Activated T-cell treated with anti-CD3 and anti-CD28 coated beads for 24 hours (primary cell): ENCODE measurements at regions not wholly inside any gene's neighbourhood (a gene's known extent, or its start where the extent isn't known, plus 50 kb on each side); places are given as distances from the start of the nearest gene placed in this dataset.

Source experiments
- DNase-seq: peaks from one replicate; pipeline ENCODE4 v3.0.0-alpha.2; 2020; ENCODE audit warnings: low read depth

DNA sequence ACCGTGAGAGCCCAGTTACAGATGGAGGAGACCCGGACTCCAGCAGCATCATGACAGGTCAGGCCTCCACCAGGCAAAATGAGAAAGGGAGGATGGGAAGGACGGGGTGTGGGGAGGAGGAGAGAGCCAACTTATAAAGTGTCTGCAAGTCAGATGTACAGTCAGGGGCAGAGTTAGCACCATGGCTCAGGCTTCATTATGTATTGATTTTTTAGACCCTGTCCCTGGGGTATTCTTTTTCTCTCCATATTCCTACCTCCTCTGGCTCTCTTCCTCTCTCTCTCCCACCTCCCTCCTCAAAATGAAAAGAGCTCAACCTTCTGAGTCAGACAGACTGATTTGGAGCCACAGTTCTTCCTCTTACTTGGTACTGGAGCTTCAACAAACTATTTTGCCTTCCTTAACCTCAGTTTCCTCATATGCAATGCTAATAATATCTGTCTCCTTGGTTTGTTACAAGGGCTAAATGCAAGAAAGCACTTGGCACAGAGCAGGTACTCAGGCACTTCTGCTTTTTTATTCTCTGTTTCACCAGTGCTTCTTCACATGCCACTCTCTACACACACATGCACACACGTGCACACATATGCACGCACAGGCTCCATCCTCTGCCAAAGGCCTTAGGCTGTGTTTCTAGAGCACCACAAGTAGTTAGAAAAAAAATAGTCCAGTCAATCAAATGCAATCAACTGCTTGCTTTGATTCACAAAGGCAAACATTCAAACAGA lies 92.3 kb upstream of the PKDCC start:
- DNase-seq = no peak

DNA sequence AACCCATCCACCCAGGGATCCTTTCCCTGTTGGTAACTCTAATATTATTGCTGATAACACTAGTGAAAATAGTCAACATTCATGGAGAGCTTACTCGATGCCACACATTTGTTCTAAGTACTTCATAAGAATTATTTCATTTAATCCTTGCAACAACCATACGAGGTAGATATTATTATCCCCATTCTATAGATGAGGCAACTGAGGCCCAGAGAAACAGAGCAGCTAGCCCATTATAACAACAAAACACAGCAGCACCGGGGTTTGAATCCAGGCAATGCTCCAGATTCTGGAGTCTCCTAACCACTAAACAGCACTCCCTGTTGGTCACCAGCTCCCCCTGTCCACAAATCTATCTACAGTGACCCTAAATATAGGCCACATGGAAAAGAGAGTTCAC lies 90.4 kb upstream of the PKDCC start:
- DNase-seq = no peak

DNA sequence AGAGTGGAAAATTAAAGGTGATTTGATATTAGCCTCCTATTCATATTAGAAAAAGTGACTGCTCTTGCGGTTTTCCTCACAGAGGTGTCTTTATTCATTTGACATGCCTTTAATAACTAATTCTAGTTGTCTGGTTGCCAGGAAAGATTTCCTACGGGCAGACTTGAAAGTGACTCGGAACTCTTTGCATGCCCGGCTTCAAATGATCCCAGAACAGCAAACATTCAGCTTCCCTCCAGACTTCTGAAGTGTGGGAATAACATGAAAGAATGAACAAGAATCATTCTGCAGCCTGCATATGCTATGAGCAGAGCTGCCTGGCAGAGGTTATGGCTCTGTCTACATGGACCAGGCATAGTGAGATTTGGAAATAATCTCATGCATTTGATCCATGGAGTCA lies 89.6 kb upstream of the PKDCC start:
- no peak for DNase-seq

DNA sequence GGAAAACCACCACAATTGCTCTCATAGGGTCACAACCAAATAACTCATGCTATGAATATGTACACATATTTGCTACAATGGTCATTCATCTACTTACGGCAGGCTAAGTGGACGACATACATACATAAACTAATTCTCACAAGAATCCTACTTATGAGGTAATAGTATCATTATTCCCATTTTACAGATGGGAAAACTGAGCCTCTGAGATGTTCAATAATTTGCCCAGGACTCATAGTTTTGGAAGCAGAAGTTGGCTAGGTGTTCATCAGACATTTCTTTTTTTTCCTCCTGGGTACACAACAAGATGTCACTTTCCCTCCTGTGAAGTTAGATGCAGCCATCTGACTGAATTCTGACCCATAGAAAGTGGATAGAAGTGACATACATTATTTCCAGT lies 89.0 kb upstream of the PKDCC start:
- DNase-seq = no peak

DNA sequence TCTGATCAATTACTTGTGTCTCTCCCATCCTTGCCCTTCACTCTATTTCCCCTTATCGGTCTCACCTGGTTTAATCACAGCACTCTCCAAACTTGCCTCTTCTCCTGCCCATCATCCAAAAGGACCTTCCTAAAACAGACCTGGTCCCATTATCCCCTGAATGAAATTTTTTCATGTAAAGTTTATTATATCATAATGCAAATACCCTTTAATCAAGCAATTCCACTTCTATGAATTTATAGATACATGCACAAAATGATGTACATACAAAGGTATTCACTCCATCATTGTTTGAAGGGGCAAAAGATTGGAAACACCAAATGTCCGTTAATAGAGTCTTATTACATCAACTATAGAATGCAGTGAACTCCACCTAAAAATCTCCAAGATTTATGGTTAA lies 88.1 kb upstream of the PKDCC start:
- no peak for DNase-seq

DNA sequence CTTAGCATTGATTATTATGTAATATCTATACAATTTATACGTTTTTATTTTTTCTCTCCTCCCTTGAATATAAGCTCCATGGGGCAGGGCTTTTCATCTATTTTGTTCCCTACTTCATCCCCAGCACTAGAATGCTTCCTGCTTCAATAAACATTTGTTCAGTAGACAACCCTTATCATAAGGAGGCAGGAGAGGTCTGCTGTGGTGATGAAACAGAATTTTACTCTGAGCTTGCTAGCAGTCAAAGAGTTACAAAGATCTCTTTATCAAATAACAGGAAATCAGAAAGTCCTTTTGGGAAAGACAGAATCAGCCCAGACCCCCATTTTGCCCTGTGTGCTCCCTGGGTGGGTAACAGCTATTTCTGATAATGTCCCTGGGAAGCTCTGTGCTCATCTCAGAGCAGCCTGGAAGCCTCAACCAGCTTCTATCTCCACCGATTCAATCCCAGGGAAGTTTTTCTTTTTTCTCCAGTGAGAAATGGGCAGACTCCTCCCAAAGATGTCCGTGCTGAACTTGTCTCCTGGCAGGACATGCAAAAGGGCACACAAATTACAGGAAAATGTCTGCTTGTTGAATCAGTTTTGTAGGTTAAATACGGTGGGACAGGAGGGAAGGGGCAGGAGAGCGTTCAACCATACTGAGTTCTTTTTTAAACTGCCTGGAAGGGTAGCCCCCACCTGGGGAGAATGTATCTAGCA lies 84.7 kb upstream of the PKDCC start:
- no peak for DNase-seq

DNA sequence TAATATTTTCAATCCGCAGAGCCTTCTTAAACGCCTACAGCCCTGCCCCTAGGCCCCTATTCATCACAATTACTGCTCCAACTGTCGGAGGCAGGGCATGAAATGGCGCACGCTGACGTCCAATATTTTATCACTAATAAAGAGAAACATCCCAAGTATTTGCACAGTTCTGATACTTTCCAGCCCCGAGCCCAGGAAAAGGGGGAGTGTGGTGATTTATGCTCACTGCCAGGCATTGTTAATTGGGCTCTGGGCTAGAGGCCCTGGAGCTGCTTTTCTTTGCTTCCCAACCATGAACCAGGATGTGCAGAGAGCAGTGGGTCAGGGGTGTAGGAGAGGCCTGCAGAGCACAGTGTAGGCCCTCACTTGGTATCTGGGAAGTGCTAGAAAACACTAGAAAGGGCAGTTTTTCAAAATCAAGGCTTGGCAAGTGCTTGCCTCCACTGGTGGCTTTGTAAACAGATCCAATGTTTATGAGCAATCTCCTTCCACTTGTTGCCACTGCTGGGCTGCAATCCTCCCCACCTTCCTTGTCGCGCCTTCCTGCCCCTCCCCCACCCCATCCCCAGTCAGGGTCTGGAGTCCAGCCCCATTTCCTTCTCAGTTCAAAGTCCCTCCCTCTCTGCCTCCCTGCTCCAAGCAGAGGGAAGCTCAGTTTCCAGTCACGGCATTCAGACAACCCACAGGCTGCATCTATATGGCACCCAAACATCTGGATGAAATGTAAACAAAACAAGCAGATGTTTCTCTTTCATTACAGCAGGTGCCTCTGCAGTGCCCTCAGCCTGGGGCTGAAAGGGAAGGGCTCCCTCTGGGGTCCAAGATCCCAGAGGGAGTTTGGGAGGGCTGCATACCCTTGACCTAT lies 83.9 kb upstream of the PKDCC start:
- no peak for DNase-seq

DNA sequence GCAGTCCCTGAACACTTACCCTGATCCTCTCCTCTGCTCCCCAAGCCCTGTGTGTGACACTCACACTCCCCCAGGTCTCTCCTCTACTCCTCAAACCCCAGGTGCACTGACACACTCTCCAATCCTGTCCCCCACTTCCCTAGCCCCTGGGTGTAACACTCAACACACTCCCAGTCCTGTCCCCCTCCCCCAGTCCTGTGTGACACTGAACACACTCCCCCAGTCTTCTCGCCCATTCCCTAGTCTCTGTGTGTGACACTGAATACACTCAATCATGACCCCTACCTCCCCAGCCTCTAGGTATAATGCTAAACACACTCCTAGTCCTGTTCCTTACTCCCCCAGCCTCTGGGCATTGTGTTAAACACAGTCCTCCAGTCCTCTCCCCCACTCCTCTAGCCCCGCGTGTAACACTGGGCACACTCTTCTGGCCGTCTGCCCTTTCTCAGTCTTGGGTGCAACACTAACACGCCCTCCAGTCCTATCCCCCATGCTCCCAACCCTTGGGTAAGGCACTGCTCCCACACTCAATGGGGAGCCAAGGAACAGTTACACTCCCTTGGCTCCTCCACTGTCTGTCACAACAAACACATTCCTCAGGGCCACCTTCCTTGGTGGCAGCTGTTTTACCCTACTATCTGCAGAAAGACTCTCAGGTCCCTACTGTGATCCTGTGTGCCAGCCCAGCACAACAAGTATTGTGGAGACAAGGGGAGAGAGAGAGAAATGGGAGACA lies 82.5 kb upstream of the PKDCC start:
- DNase-seq = no peak

DNA sequence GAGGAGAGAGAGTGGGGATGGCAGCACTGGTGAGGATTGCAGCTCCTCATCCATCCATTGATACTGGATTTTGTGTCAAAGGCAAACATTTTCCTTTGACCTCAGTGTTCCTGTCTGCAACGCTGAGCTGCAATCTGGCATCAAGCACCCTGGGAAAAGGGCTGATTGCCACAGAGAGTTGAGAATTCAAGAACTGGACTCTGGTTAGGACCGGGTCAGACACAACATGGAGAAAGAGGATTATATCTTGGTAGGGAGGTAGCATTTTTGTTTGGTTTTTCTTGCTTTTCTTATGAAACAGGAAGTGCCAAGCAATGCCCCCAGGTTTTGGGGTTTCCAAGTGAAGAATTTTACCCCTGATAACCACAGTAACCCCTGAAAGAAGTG lies 81.9 kb upstream of the PKDCC start:
- no peak for DNase-seq

DNA sequence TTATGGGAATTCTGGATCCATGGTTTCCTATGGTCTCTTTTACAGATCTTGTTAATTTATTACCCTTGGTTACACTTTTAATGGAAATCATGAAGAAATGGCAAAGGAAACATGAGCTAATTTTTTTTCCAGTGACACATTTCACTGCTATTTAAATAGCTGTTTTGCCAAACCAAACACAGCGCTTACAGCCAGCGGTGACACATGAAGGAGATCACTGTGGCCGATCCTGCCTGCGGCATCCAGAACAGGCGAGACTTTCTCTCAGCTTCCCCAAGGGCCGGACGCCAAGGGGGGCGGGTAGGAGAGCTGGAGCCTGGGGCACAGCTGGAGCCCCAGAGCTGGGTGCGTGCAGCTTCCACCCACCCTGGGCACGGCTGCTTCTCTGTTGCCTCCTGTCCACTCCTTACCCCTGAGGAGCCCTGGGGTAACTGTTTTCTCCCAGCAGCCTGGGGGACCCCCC lies 81.4 kb upstream of the PKDCC start:
- DNase-seq = no peak

DNA sequence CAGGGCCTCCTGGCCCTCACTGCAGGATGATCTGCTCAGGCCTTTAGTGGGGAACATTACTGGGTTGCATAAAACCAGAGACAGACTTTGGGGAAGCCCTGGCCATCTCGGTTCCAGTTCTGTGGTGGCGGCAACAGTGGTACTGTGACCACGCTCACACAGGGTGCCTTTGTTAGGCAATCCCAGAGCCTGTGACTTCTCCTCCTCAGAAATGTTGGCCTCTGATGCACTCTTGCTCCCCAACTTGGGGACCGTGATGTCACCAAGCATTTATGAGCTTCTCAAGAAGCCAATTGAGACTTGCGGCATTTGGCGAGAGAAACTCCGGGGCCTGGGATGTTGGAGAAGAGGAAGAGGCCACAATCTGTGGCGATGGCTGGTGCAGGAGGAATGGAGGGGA lies 80.9 kb upstream of the PKDCC start:
- no peak for DNase-seq

DNA sequence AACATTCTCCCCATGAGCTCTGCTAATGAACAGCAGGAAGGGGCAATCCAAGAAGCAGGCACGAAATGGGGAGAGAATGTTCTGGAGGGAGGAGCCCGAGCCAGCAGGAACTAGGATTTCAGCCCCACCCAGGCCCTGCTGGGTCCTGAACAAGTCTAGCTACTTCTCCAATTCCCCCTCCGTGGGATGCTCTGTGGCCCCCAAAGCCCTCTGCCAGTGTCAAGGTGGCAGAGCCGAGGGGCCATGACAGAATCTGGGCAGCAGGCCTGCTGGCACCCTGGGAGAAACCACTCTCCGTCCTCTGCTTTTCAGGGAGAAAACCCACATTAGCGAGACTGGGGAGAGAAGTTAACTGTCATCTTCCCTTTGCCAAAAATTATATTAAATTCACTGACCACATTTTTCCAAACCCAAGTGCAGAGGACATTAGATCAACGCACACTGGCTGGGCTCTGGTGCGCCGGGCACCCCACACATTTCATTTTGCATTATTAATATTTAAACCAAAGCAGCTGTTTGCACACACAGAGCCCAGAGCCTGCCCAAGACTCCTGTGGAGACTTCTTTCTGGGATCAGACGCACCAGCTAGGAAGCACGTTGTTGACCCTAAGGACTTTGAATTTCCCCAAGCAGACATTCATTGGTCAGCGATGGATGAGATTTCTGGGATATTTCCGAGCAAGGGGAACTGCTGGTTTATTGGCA lies 80.2 kb upstream of the PKDCC start:
- DNase-seq = no peak

DNA sequence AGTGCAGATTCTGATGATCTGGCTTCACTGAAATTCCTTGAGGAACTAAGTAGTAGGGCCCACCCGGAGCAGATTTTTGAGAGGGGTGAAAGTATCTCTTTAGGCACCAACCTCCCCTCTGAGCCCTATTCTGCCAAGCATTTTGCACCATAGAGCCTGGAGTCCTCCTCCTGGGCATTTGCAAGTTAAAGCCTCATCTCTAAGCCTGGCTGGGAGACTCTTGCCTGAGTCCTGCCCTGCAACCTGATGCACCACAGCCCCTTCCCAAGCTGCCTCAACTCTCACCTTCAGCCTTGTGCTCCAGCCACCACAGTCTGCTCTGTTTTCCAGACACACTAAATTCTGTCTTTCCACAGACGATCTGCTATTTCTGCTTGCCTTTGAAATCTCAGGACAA lies 79.6 kb upstream of the PKDCC start:
- DNase-seq = no peak

DNA sequence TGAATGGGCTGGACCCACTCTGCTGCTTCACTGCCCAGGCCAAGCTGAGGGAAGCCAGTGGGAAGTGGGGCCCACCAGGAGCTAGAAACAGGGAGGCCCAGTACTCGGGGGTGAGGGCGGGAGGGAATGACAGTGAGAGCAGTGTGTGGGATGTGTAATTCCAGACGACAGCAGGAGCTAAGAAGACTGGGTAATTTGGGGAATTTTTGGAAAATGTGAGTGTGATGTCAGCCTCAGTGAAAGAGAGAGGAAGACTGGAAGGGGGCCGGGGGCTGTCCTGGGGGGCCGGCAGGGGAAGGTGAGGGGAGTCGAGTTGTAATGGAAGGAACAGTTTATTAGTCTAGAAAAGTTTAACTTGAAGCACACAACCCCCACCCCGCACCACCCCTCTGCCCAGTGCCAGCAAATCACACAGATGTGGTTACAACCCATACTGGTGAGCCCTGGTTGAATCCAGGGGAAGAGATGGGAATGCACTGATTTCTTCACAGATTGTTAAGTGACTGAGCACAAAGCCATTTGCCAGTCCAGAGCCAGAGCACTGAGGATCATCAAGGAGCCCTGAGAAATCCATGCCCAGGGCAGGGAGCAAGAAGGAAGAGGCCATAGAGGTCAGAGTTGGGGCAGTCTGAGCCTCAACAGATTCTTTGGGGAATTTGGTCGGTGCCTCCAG lies 76.7 kb upstream of the PKDCC start:
- DNase-seq = no peak

DNA sequence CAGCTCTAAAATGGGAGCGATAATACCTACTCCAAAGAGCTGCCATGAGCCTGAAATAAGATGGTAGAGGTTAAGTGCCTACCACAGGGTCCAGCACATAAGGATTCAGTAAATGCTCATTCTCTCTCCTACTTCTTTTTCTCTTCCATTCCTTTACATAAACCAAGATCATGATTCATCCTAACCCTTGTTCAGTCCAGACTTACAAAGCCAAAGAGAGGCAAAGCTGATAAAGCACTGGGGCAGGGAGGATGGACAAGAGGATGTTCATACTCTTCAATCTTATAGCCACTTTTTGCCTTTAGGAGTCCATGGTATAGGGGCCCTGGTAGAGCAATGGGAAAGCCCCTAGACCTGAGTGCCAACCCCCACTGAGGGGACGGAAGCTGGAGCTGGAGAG lies 75.6 kb upstream of the PKDCC start:
- DNase-seq = no peak

DNA sequence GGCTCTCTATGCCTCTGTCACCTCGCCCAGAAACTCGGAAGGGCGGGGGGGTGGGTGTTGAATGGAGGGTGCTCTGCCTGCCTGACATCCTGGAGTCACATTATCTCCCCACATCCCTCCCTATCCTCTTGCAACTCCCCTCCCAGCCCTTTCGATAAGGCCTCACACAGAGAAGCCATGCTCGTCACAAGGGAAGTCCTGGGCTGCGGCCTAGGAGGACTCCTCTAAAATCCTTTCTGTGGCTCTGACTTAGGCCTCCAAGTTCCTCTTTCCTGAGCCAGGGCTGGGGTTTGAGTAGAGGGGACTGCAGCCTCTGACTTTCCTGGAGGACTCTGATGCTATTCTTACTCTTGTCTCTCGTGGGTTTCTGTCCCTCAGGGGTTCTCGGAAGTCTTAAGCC lies 75.0 kb upstream of the PKDCC start:
- no peak for DNase-seq

DNA sequence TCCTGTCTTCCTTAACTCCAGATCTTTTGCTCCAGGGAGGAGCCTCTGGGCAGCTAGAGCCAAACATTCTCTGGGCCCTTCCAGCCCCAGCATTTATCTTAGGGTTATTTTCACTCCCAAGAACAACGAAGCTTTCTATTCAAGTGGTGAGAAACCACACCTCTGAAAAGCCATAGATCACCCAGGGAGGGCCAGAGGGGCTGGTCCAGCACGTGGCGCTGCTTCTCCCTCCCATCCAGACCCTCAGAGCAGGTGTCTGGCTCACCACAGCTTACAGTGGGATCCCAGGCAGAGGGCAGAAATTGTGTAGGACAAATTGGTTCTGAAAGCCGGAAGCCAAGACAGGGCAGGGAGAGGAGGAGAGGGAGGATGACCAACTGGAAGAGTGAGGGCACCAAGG lies 74.0 kb upstream of the PKDCC start:
- no peak for DNase-seq

DNA sequence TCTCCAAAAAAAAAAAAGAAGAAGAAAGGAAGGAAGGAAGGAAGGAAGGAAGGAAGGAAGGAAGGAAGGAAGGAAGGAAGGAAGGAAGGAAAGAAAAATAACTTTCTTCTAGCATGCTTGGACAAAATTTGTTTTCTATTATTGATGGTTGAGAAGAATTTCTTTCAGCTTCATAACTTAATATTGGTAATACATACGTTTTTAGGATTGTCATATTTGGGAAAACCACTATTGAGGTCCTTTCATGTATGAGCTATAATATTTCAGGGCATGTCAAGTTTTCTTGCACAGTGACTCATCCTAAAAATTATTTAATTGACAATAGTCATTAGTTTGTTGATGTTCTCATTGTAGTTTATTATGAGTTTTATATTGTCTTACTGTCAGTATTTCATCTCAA lies 66.4 kb upstream of the PKDCC start:
- no peak for DNase-seq

DNA sequence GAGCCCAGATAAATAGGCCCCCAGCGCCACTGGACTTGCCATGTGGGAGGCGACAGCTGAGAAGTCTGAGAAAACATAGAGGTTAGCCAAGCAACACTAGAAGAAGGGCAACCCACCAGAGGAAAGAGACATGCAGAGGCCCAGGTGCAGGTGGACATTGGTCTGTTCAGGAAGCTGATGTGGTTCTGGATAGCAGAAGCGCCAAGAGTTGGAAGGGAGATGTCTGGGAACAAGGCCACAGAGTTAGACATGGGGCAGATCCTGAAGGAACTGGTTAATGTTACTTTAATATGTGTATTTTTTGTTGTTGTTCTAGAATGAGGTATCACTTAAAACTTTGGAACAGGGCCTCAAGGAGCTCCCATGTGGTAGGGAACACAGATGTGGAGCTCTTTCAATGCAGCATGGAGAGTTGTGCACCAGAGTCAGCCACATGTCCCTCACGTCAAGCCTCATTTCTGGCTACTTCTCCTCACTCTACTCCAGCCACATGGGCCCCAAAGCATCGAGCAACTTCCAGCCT lies 62.2 kb upstream of the PKDCC start:
- DNase-seq = no peak

DNA sequence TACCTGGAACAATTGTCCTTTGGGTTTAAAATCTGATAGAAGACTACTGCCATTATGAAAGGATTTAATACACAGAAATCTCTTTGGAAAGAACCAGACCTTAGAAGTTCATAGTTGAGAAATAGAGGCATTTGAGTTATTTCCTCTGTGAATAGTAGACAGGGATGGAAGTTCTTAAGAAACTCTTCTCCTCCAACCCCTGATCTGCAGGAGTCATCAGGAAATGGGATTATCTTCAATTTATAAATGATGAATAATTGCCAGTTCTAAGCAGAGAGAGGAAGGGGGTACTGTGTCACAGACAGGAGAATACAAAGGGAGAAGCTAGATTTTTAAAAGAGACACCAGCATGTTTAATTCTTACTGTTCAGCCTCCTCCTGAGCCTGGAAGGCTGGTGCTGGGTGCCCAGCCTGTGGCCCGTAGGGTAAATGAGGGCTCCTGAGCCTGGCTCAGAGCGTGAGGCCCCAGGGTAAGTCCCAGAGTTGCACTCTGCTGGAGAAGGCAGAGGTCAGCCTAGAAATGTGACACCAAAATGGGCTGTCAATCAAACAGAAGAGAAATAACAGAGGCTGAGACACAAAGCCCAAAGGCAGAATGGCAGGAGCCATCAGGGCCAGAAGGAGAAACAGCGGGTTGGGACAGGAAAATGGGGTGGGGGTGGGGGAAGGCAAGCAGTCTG lies 58.2 kb upstream of the PKDCC start:
- no peak for DNase-seq
